ENCODE measurements at regions not wholly inside any gene's neighbourhood (a gene's known extent, or its start where the extent isn't known, plus 50 kb on each side); places are given as distances from the start of the nearest gene placed in this dataset.

- TF ChIP-seq, protein P1, sequence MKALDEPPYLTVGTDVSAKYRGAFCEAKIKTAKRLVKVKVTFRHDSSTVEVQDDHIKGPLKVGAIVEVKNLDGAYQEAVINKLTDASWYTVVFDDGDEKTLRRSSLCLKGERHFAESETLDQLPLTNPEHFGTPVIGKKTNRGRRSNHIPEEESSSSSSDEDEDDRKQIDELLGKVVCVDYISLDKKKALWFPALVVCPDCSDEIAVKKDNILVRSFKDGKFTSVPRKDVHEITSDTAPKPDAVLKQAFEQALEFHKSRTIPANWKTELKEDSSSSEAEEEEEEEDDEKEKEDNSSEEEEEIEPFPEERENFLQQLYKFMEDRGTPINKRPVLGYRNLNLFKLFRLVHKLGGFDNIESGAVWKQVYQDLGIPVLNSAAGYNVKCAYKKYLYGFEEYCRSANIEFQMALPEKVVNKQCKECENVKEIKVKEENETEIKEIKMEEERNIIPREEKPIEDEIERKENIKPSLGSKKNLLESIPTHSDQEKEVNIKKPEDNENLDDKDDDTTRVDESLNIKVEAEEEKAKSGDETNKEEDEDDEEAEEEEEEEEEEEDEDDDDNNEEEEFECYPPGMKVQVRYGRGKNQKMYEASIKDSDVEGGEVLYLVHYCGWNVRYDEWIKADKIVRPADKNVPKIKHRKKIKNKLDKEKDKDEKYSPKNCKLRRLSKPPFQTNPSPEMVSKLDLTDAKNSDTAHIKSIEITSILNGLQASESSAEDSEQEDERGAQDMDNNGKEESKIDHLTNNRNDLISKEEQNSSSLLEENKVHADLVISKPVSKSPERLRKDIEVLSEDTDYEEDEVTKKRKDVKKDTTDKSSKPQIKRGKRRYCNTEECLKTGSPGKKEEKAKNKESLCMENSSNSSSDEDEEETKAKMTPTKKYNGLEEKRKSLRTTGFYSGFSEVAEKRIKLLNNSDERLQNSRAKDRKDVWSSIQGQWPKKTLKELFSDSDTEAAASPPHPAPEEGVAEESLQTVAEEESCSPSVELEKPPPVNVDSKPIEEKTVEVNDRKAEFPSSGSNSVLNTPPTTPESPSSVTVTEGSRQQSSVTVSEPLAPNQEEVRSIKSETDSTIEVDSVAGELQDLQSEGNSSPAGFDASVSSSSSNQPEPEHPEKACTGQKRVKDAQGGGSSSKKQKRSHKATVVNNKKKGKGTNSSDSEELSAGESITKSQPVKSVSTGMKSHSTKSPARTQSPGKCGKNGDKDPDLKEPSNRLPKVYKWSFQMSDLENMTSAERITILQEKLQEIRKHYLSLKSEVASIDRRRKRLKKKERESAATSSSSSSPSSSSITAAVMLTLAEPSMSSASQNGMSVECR (CRISPR knock-in tag; IDR thresholded peaks at IDR 0.05; ENCODE audit: borderline replicate concordance) = no peak
- TF ChIP-seq ZSCAN18 (CRISPR knock-in tag; IDR thresholded peaks at IDR 0.05) = no peak
- TF ChIP-seq IRF2 (CRISPR knock-in tag; IDR thresholded peaks at IDR 0.05; ENCODE audit: borderline replicate concordance, low read depth) = no peak
Observed at GRCh38 chr11:103651341-103651998, 385.0 kb upstream of the DDI1 start (continued).

- ChIA-PET CTCF (no interaction called here), POLR2A (no interaction called here)
- H3K36me3 Mint-ChIP-seq = peaks cover 27% of the 10 kb centered on the region
- 0 out of 2 replicates have a peak, but pooled peaks cover 4% of the 10 kb centered on the region for H3K27me3 Mint-ChIP-seq (ENCODE audit: low read depth)
- TF ChIP-seq ZNF671 (CRISPR knock-in tag; IDR thresholded peaks at IDR 0.05) (no peak), ZNF263 (CRISPR knock-in tag; IDR thresholded peaks at IDR 0.05; ENCODE audit: low read depth) (no peak), ZNF396 (CRISPR knock-in tag; IDR thresholded peaks at IDR 0.05; ENCODE audit: borderline replicate concordance) (no peak), TP53 (CRISPR knock-in tag; IDR thresholded peaks at IDR 0.05) (no peak), CREB1 (CRISPR knock-in tag; IDR thresholded peaks at IDR 0.05) (no peak), NR3C1 (CRISPR knock-in tag; conservative IDR thresholded peaks at IDR 0.05; ENCODE audit: low read depth) (no peak), ETV6 (CRISPR knock-in tag; IDR thresholded peaks at IDR 0.05) (no peak), JAZF1 (CRISPR knock-in tag; IDR thresholded peaks at IDR 0.05) (no peak), AR (CRISPR knock-in tag; IDR thresholded peaks at IDR 0.05) (no peak), RORB (CRISPR knock-in tag; IDR thresholded peaks at IDR 0.05) (no peak), CBFB (CRISPR knock-in tag; IDR thresholded peaks at IDR 0.05; ENCODE audit: low read depth) (no peak)
- TF ChIP-seq, protein P2, sequence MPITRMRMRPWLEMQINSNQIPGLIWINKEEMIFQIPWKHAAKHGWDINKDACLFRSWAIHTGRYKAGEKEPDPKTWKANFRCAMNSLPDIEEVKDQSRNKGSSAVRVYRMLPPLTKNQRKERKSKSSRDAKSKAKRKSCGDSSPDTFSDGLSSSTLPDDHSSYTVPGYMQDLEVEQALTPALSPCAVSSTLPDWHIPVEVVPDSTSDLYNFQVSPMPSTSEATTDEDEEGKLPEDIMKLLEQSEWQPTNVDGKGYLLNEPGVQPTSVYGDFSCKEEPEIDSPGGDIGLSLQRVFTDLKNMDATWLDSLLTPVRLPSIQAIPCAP (CRISPR knock-in tag; IDR thresholded peaks at IDR 0.05) = no peak
- TF ChIP-seq, protein P3, sequence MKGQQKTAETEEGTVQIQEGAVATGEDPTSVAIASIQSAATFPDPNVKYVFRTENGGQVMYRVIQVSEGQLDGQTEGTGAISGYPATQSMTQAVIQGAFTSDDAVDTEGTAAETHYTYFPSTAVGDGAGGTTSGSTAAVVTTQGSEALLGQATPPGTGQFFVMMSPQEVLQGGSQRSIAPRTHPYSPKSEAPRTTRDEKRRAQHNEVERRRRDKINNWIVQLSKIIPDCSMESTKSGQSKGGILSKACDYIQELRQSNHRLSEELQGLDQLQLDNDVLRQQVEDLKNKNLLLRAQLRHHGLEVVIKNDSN (CRISPR knock-in tag; IDR thresholded peaks at IDR 0.05) = no peak
- TF ChIP-seq, protein P4, sequence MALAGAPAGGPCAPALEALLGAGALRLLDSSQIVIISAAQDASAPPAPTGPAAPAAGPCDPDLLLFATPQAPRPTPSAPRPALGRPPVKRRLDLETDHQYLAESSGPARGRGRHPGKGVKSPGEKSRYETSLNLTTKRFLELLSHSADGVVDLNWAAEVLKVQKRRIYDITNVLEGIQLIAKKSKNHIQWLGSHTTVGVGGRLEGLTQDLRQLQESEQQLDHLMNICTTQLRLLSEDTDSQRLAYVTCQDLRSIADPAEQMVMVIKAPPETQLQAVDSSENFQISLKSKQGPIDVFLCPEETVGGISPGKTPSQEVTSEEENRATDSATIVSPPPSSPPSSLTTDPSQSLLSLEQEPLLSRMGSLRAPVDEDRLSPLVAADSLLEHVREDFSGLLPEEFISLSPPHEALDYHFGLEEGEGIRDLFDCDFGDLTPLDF (CRISPR knock-in tag; IDR thresholded peaks at IDR 0.05) = no peak
- TF ChIP-seq, protein P5, sequence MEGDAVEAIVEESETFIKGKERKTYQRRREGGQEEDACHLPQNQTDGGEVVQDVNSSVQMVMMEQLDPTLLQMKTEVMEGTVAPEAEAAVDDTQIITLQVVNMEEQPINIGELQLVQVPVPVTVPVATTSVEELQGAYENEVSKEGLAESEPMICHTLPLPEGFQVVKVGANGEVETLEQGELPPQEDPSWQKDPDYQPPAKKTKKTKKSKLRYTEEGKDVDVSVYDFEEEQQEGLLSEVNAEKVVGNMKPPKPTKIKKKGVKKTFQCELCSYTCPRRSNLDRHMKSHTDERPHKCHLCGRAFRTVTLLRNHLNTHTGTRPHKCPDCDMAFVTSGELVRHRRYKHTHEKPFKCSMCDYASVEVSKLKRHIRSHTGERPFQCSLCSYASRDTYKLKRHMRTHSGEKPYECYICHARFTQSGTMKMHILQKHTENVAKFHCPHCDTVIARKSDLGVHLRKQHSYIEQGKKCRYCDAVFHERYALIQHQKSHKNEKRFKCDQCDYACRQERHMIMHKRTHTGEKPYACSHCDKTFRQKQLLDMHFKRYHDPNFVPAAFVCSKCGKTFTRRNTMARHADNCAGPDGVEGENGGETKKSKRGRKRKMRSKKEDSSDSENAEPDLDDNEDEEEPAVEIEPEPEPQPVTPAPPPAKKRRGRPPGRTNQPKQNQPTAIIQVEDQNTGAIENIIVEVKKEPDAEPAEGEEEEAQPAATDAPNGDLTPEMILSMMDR (IDR thresholded peaks at IDR 0.05) = no peak
- TF ChIP-seq, protein P6, sequence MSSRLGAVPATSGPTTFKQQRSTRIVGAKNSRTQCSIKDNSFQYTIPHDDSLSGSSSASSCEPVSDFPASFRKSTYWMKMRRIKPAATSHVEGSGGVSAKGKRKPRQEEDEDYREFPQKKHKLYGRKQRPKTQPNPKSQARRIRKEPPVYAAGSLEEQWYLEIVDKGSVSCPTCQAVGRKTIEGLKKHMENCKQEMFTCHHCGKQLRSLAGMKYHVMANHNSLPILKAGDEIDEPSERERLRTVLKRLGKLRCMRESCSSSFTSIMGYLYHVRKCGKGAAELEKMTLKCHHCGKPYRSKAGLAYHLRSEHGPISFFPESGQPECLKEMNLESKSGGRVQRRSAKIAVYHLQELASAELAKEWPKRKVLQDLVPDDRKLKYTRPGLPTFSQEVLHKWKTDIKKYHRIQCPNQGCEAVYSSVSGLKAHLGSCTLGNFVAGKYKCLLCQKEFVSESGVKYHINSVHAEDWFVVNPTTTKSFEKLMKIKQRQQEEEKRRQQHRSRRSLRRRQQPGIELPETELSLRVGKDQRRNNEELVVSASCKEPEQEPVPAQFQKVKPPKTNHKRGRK (CRISPR knock-in tag; IDR thresholded peaks at IDR 0.05; ENCODE audit: borderline replicate concordance) = no peak
- DNase-seq (ENCODE audit: low spot score) (no peak), ATAC-seq (no peak)
- H3K27ac Mint-ChIP-seq = no peak overlapping the region
- peaks cover 44% of the 10 kb centered on the region for H3K9me3 Mint-ChIP-seq
- no peak overlapping the region for H3K4me3 Mint-ChIP-seq
- H3K4me1 Mint-ChIP-seq = no peaks in the 10 kb centered on the region
Observed at GRCh38 chr11:103652013-103652412, 384.4 kb upstream of the DDI1 start.
